ENCODE measurements at regions not wholly inside any gene's neighbourhood (a gene's known extent, or its start where the extent isn't known, plus 50 kb on each side); places are given as distances from the start of the nearest gene placed in this dataset.

- TF ChIP-seq CTCF (IDR thresholded peaks at IDR 0.05) (no peak), EP300 (IDR thresholded peaks at IDR 0.05) (no peak)
Observed at GRCh38 chr6:18842534-18842933, 455.4 kb downstream of the RNF144B start.

All from upper lobe of left lung (tissue), 4 donors.